GM12892 (cell line): ENCODE measurements at regions not wholly inside any gene's neighbourhood (a gene's known extent, or its start where the extent isn't known, plus 50 kb on each side); places are given as distances from the start of the nearest gene placed in this dataset.

Experiments used
- POLR2A ChIP-seq: IDR thresholded peaks from 2 replicates; pipeline ENCODE4 v1.6.1; 2011; ENCODE audit warnings: low read depth, low read length, control low read depth
- POLR2AphosphoS5 ChIP-seq: IDR thresholded peaks from 2 replicates; pipeline ENCODE4 v1.6.1; 2011; ENCODE audit warnings: low read depth, low read length, control low read depth

DNA sequence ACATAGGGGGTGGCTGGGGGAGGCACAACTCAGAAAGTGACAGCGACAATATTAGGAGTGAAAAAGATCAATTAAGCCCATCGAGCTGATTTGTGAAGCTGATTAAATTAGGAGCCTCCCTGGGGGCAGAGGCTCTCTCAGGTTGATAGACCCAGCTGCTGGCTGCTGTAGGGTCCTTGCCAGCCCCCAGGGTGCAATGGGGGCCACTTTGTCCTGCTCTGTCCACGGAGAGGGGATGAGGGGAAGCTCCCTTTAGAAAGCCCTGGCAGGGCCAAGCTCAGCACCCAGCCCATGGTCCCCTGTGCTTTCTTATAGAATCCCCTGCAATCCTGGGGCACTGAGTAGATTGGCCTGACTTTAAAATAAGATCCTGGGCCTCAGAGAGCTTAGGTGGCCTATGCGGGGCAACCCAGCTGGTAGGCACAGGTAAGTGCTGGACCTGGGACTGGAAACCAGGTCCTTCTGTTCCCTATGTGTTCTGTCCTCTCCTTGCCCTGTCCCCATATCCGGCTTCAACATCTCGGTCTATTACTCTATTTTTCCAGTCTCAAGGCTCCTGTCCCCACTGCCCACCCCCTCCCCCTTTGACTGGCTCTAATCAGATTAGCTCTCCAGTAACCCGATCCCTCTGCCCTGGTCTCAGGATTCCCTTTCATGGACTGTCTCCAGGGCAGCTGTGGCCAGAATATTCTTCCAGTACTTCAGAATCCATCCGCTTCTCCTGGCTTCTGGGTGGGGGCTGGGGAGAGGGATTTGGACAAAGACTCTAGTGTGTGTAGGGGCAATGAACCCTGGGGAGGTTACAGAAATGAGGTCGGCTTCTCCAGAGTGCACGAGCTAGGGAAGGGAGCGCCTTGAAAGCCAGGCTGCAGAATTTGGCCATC lies 259.6 kb downstream of the RPS24 start:
- TF ChIP-seq POLR2A (no peak), POLR2AphosphoS5 (no peak)
